ENCODE measurements at regions not wholly inside any gene's neighbourhood (a gene's known extent, or its start where the extent isn't known, plus 50 kb on each side); places are given as distances from the start of the nearest gene placed in this dataset.

DNA sequence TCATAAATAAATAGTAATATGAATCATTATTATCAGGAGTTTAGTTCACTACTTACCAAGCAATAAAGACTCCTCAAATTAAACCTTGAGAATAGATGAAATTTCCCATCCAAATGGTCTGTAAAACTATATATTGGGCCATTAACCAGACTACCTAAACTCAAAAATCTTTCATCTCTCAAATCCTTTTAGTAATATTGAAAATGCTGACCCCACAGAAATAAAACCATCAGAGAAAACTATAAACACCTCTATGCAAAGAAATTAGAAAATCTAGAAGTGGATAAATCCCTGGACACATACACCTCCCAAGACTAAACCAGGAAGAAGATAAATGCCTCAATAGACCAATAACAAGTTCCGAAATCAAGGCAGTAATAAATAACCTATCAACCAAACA lies 723.2 kb downstream of the TLE4 start:
- H3K36me3 ChIP-seq (ENCODE audit: control insufficient read depth, insufficient read depth, low read length) = no peaks in the 10 kb centered on the region
- H3K27me3 ChIP-seq (ENCODE audit: control insufficient read depth, insufficient read depth, low read length) = no peaks in the 10 kb centered on the region
- no peaks in the 10 kb centered on the region for H3K4me1 ChIP-seq (ENCODE audit: control insufficient read depth, insufficient read depth, low read length)
- H3K4me3 ChIP-seq (ENCODE audit: low read depth, low read length) = no peak overlapping the region
- H3K9me3 ChIP-seq (ENCODE audit: control insufficient read depth, insufficient read depth, low read length) = no peaks in the 10 kb centered on the region
- no peak overlapping the region for H3K9ac ChIP-seq (ENCODE audit: low read depth, low read length)

DNA sequence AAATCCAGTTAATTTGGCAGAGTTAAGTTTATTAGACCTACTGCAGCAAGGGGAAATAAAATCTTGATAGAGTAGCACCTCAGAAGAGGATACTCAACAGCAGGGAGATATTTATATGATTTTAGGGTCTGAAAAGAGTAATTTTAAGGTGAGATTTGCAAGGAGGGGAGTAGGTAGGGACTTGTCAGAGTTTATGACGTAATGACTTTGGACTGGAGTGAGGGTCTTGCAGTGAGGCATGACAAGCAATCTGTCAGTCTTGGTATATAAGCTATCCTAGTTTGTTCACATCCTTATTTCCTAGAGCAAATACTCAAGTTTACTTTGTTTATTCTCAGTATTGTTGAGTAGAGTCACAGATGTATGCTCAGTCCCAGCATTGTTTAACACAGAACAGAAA lies 722.6 kb downstream of the TLE4 start:
- H3K27me3 ChIP-seq (ENCODE audit: control insufficient read depth, insufficient read depth, low read length) = no peaks in the 10 kb centered on the region

DNA sequence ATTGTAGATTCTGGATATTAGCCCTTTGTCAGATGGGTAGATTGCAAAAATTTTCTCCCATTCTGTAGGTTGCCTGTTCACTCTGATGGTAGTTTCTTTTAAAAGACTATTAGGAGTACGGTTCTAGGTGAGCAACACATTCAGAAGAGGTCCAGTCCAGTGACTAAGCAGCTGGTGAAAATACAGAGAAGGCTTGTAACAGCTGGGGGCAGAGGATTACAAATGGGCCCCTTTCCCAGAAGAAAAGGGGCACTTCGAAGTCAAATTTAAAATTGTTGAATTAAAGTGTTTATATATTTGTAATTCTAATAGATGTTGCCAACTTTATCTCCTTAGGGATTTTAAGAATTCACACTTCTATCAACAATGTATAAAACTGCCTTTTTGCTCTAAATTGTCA lies 720.5 kb downstream of the TLE4 start:
- Histone ChIP-seq H3K4me1 (ENCODE audit: control insufficient read depth, insufficient read depth, low read length) (no peaks in the 10 kb centered on the region), H3K9ac (ENCODE audit: low read depth, low read length) (no peak overlapping the region), H3K9me3 (ENCODE audit: control insufficient read depth, insufficient read depth, low read length) (no peaks in the 10 kb centered on the region), H3K36me3 (ENCODE audit: control insufficient read depth, insufficient read depth, low read length) (no peaks in the 10 kb centered on the region), H3K4me3 (ENCODE audit: low read depth, low read length) (no peak overlapping the region), H3K27me3 (ENCODE audit: control insufficient read depth, insufficient read depth, low read length) (no peaks in the 10 kb centered on the region)

More for the DNA sequence above, 722.6 kb downstream of the TLE4 start:
- Histone ChIP-seq H3K9me3 (ENCODE audit: control insufficient read depth, insufficient read depth, low read length) (no peaks in the 10 kb centered on the region), H3K36me3 (ENCODE audit: control insufficient read depth, insufficient read depth, low read length) (no peaks in the 10 kb centered on the region), H3K9ac (ENCODE audit: low read depth, low read length) (no peak overlapping the region), H3K4me1 (ENCODE audit: control insufficient read depth, insufficient read depth, low read length) (no peaks in the 10 kb centered on the region), H3K4me3 (ENCODE audit: low read depth, low read length) (no peak overlapping the region)

DNA sequence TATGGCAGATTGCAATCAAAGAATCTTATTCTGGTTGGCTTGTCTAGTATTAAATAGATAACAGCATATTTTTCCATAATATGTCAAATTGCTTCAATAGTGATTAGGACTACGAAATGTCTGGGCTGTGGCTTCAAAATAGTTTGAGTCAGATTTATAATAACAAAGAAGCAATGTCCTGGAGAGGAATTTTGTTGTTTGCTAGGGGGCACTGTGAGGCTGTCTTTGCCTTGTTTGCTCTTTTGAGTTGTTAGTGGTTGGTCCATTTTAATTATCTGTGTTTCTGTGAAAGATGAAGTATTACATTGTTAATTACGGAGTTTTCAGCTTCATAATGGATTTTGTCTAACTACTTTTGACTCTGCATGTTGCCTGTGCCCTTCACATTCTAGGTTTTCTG lies 713.6 kb downstream of the TLE4 start:
- Histone ChIP-seq H3K27me3 (ENCODE audit: control insufficient read depth, insufficient read depth, low read length) (no peaks in the 10 kb centered on the region), H3K9me3 (ENCODE audit: control insufficient read depth, insufficient read depth, low read length) (no peaks in the 10 kb centered on the region), H3K36me3 (ENCODE audit: control insufficient read depth, insufficient read depth, low read length) (no peaks in the 10 kb centered on the region), H3K4me3 (ENCODE audit: low read depth, low read length) (no peak overlapping the region), H3K4me1 (ENCODE audit: control insufficient read depth, insufficient read depth, low read length) (peaks cover 3% of the 10 kb centered on the region), H3K9ac (ENCODE audit: low read depth, low read length) (no peak overlapping the region)

- H3K9me3 ChIP-seq (ENCODE audit: control insufficient read depth, insufficient read depth, low read length) = no peaks in the 10 kb centered on the region
- no peaks in the 10 kb centered on the region for H3K36me3 ChIP-seq (ENCODE audit: control insufficient read depth, insufficient read depth, low read length)
- H3K4me3 ChIP-seq (ENCODE audit: low read depth, low read length) = no peak overlapping the region
- no peak overlapping the region for H3K9ac ChIP-seq (ENCODE audit: low read depth, low read length)
- H3K27me3 ChIP-seq (ENCODE audit: control insufficient read depth, insufficient read depth, low read length) = no peaks in the 10 kb centered on the region
- peaks cover 3% of the 10 kb centered on the region for H3K4me1 ChIP-seq (ENCODE audit: control insufficient read depth, insufficient read depth, low read length)
Measured at GRCh38 chr9:80282766-80283165, 711.0 kb downstream of the TLE4 start.

DNA sequence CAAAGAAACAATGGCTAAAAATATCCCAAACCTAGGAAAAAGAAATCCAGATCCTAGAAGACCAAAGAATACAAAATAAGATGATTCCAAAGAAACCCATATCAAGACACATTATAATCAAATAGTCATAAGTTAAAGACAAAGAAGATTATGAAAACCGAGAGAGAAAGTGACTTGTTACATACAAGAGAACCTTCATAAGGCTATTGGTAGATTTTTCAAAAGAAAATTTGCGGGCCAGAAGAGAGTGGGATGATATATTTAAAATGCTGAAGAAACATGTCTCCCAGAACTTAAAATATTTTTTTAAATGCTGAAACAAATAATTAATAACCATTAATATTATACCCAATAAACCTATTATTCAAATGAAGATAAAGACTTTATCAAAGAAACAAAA lies 687.3 kb downstream of the TLE4 start:
- no peak overlapping the region for H3K4me3 ChIP-seq (ENCODE audit: low read depth, low read length)
- H3K36me3 ChIP-seq (ENCODE audit: control insufficient read depth, insufficient read depth, low read length) = no peaks in the 10 kb centered on the region
- H3K9ac ChIP-seq (ENCODE audit: low read depth, low read length) = no peak overlapping the region
- no peaks in the 10 kb centered on the region for H3K27me3 ChIP-seq (ENCODE audit: control insufficient read depth, insufficient read depth, low read length)
- H3K4me1 ChIP-seq (ENCODE audit: control insufficient read depth, insufficient read depth, low read length) = no peaks in the 10 kb centered on the region
- peaks cover 3% of the 10 kb centered on the region for H3K9me3 ChIP-seq (ENCODE audit: control insufficient read depth, insufficient read depth, low read length)

DNA sequence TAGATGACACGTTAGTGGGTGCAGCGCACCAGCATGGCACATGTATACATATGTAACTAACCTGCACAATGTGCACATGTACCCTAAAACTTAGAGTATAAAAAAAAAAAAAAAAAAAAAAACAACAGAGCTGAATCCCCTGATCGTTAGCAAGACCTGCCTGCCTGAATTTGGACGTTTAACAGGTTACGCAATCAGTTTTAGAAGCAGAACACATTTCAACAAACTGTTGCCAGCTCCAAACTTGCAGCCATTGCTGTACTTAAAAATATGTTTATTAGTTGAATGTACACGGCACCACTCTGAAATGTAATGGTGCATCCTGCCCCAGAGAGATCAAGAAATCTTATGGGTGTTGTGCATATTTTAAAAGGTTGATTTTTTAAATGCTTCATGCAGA lies 680.0 kb downstream of the TLE4 start:
- Histone ChIP-seq H3K4me3 (ENCODE audit: low read depth, low read length) (no peak overlapping the region), H3K4me1 (ENCODE audit: control insufficient read depth, insufficient read depth, low read length) (no peaks in the 10 kb centered on the region), H3K9me3 (ENCODE audit: control insufficient read depth, insufficient read depth, low read length) (no peaks in the 10 kb centered on the region)

DNA sequence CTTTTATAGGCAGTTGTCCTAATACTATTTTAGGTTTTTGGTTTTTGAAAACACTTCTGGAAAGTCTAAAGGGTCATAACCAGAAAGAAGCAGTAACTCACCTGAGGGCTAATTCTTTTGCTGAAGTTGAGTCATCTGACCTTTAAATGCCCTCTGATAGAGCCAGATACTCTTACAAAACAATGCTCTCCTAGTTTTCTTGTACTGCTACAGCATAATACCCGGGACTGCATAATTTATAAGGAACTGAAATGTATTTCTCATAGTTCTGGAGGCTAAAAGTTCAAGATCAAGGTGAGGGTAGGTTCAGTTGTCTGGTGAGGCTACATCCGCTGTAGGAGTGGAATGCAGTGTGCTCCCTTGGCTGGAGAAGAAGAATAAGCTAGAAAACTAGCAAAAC lies 670.3 kb downstream of the TLE4 start:
- Histone ChIP-seq H3K9me3 (ENCODE audit: control insufficient read depth, insufficient read depth, low read length) (no peaks in the 10 kb centered on the region), H3K4me3 (ENCODE audit: low read depth, low read length) (no peak overlapping the region), H3K27me3 (ENCODE audit: control insufficient read depth, insufficient read depth, low read length) (no peaks in the 10 kb centered on the region), H3K36me3 (ENCODE audit: control insufficient read depth, insufficient read depth, low read length) (no peaks in the 10 kb centered on the region), H3K9ac (ENCODE audit: low read depth, low read length) (no peak overlapping the region), H3K4me1 (ENCODE audit: control insufficient read depth, insufficient read depth, low read length) (no peaks in the 10 kb centered on the region)

More for the DNA sequence above, 680.0 kb downstream of the TLE4 start:
- Histone ChIP-seq H3K9ac (ENCODE audit: low read depth, low read length) (no peak overlapping the region), H3K27me3 (ENCODE audit: control insufficient read depth, insufficient read depth, low read length) (no peaks in the 10 kb centered on the region), H3K36me3 (ENCODE audit: control insufficient read depth, insufficient read depth, low read length) (no peaks in the 10 kb centered on the region)

DNA sequence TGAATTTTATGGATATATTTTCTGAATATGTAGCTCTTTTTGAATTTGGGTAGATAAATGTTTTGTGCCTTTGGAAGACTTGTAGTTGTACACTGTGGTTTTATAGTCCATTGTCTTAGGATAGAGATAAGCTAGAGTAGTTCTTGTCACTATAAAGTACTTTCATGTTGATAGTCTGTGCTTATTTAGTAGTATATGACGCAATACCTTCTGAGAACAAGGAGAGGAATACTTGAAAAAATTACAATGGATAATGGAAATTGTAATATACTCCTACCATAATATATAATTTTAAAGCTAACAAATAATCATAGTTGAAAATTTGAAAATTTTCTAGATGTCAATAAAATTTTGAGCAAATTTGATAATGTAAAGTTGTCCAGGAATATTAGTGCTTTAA lies 664.0 kb downstream of the TLE4 start:
- H3K36me3 ChIP-seq (ENCODE audit: control insufficient read depth, insufficient read depth, low read length) = no peaks in the 10 kb centered on the region

DNA sequence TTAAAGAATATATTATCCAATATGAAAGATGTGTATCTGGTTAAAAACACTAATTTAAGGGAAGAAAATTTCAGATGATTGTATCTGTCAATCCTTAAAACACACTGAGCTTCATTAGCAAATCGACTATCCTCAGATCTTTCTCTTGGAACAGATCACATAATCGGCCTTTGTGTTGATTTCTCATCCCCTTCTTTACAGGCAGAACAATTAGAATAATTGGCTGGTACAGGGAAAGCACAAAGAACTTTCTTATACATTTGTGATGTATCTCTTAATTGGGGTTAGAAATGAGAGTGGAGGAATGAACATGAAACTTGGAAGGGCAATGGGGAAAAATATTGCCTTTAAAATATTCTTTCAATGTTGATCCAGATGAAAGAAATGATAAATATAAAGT lies 662.1 kb downstream of the TLE4 start:
- H3K4me1 ChIP-seq (ENCODE audit: control insufficient read depth, insufficient read depth, low read length) = no peaks in the 10 kb centered on the region
- H3K36me3 ChIP-seq (ENCODE audit: control insufficient read depth, insufficient read depth, low read length) = no peaks in the 10 kb centered on the region
- H3K9ac ChIP-seq (ENCODE audit: low read depth, low read length) = no peak overlapping the region
- H3K9me3 ChIP-seq (ENCODE audit: control insufficient read depth, insufficient read depth, low read length) = no peaks in the 10 kb centered on the region
- H3K27me3 ChIP-seq (ENCODE audit: control insufficient read depth, insufficient read depth, low read length) = no peaks in the 10 kb centered on the region
- no peak overlapping the region for H3K4me3 ChIP-seq (ENCODE audit: low read depth, low read length)

More for the DNA sequence above, 664.0 kb downstream of the TLE4 start:
- Histone ChIP-seq H3K4me1 (ENCODE audit: control insufficient read depth, insufficient read depth, low read length) (no peaks in the 10 kb centered on the region), H3K27me3 (ENCODE audit: control insufficient read depth, insufficient read depth, low read length) (no peaks in the 10 kb centered on the region), H3K9ac (ENCODE audit: low read depth, low read length) (no peak overlapping the region), H3K4me3 (ENCODE audit: low read depth, low read length) (no peak overlapping the region), H3K9me3 (ENCODE audit: control insufficient read depth, insufficient read depth, low read length) (no peaks in the 10 kb centered on the region)

DNA sequence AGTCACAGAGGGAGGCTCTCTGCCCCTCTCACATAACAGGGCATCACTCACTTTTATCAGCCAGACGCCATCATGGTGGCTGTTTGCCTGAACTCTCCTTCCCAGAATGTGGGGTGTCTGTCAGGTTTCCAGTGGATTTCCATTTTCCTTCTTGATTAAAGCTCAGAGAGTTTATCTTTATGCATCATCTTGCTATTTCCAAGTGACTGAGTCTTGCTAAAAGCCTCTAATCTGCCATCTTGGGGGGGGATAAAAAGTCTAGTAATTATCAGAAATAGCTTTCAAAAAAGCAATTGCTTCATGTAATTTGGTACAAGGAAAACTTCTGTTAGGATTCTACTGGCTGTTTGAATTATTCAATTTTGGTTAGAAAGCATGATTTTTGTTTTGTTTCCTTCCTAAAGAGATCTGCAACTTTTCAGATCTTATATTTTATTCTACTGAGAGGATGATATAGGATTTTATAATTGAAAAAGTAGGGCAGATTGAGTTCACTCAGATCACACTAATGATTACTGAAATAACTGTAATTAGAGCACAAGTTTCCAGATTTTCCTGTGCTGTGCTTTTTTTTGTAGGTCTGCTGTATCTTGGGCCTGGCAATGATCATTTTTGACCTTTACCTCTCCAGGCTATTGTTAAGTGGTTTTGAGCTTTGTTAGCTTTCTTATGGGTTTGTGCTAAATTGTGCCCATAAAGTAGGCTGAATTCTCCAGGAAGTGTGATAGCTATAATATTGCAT lies 661.5 kb downstream of the TLE4 start:
- no peaks in the 10 kb centered on the region for H3K27me3 ChIP-seq (ENCODE audit: control insufficient read depth, insufficient read depth, low read length)
- no peaks in the 10 kb centered on the region for H3K36me3 ChIP-seq (ENCODE audit: control insufficient read depth, insufficient read depth, low read length)
- no peaks in the 10 kb centered on the region for H3K4me1 ChIP-seq (ENCODE audit: control insufficient read depth, insufficient read depth, low read length)
- no peaks in the 10 kb centered on the region for H3K9me3 ChIP-seq (ENCODE audit: control insufficient read depth, insufficient read depth, low read length)
- H3K4me3 ChIP-seq (ENCODE audit: low read depth, low read length) = no peak overlapping the region
- H3K9ac ChIP-seq (ENCODE audit: low read depth, low read length) = no peak overlapping the region

GRCh38 chr9:80231318-80232236 lies 659.8 kb downstream of the TLE4 start:
- Histone ChIP-seq H3K36me3 (ENCODE audit: control insufficient read depth, insufficient read depth, low read length) (no peaks in the 10 kb centered on the region), H3K27me3 (ENCODE audit: control insufficient read depth, insufficient read depth, low read length) (no peaks in the 10 kb centered on the region), H3K9me3 (ENCODE audit: control insufficient read depth, insufficient read depth, low read length) (no peaks in the 10 kb centered on the region), H3K4me3 (ENCODE audit: low read depth, low read length) (no peak overlapping the region), H3K4me1 (ENCODE audit: control insufficient read depth, insufficient read depth, low read length) (no peaks in the 10 kb centered on the region), H3K9ac (ENCODE audit: low read depth, low read length) (no peak overlapping the region)

All from iPS-15b (cell line).